22Rv1 (cell line): ENCODE measurements at regions not wholly inside any gene's neighbourhood (a gene's known extent, or its start where the extent isn't known, plus 50 kb on each side); places are given as distances from the start of the nearest gene placed in this dataset.

ENCODE experiments used
- CTCF ChIP-seq: fragments of 450-650 bp; IDR thresholded peaks from 2 replicates; pipeline ENCODE4 v1.5.1; 2017; ENCODE audit warnings: mild to moderate bottlenecking
- ZFX ChIP-seq: fragments of 450-650 bp; IDR thresholded peaks from 2 replicates; pipeline ENCODE4 v1.6.1; 2017; ENCODE audit warnings: antibody characterized with exemption, borderline replicate concordance

- no peak for TF ChIP-seq CTCF
- no peak for TF ChIP-seq ZFX
Observed at GRCh38 chr5:77881528-77881927, 105.4 kb upstream of the TBCA start.
